ENCODE measurements at regions not wholly inside any gene's neighbourhood (a gene's known extent, or its start where the extent isn't known, plus 50 kb on each side); places are given as distances from the start of the nearest gene placed in this dataset.

DNA sequence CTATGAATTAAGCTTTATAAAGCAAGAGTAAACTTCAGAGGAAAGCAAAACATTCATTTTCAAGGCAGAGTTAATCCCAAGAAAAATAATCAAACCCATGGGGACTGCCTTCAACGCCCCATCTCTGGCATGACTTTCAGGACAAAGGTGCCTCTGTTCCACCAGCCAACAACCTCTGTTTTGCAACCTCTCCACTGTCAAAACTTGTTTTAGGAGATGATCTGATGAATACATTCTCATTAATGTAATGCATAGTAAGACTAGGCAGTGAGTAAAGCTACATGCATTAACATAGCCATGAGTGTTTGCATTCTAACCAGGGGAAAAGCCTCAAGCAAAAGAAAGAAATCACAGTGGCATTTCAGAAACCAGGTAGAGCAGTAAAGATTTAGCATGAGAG is 357.0 kb downstream of the FBXO15 start:
- no peaks in the 10 kb centered on the region for H3K36me3 ChIP-seq (replicated peaks in 1 of 2; ENCODE audit: control insufficient read depth in 1 of 2, insufficient read depth in 2 of 2, low read length in 2 of 2)
- H4K20me1 ChIP-seq (ENCODE audit: insufficient read depth, low read length), result no peaks in the 10 kb centered on the region
- peaks cover 0 to 2% of the 10 kb centered on the region in 2 donors for H3K9me3 ChIP-seq (replicated peaks in 1 of 2; ENCODE audit: control insufficient read depth in 1 of 2, insufficient read depth in 1 of 2, low read length in 2 of 2)
- DNase-seq, result no peak
- TF ChIP-seq, protein P1, sequence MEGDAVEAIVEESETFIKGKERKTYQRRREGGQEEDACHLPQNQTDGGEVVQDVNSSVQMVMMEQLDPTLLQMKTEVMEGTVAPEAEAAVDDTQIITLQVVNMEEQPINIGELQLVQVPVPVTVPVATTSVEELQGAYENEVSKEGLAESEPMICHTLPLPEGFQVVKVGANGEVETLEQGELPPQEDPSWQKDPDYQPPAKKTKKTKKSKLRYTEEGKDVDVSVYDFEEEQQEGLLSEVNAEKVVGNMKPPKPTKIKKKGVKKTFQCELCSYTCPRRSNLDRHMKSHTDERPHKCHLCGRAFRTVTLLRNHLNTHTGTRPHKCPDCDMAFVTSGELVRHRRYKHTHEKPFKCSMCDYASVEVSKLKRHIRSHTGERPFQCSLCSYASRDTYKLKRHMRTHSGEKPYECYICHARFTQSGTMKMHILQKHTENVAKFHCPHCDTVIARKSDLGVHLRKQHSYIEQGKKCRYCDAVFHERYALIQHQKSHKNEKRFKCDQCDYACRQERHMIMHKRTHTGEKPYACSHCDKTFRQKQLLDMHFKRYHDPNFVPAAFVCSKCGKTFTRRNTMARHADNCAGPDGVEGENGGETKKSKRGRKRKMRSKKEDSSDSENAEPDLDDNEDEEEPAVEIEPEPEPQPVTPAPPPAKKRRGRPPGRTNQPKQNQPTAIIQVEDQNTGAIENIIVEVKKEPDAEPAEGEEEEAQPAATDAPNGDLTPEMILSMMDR (IDR thresholded peaks at IDR 0.05), result no peak
- no peak overlapping the region for H3K27ac Mint-ChIP-seq
- H3K4me3 ChIP-seq (replicated peaks in 1 of 3; ENCODE audit: low read depth in 2 of 3, low read length in 3 of 3), result no peak overlapping the region
- H3K4me2 ChIP-seq (replicated peaks; ENCODE audit: extremely low read depth, low read length, poor library complexity, severe bottlenecking), result no peak overlapping the region
- H3K9me3 Mint-ChIP-seq, result peaks cover 0 to 11% (median 7%) of the 10 kb centered on the region in 7 donors
- no peaks in the 10 kb centered on the region for H3K79me2 ChIP-seq (ENCODE audit: insufficient read depth, low read length)
- no peak overlapping the region for H3K27ac ChIP-seq (ENCODE audit: low read depth in 1 of 2, low read length in 2 of 2)
- H2AFZ ChIP-seq (ENCODE audit: insufficient read depth, low read depth, low read length, poor library complexity, severe bottlenecking), result no peak overlapping the region
- H3K4me1 Mint-ChIP-seq, result no peaks in the 10 kb centered on the region
- no peaks in the 10 kb centered on the region for H3K36me3 Mint-ChIP-seq
- H3K9ac ChIP-seq (ENCODE audit: insufficient read depth, low read length, poor library complexity, severe bottlenecking), result no peak overlapping the region
- whole genome bisulfite sequencing (ENCODE audit: insufficient coverage), result no CpG with 5 or more reads among the region's 1 CpG
- H3K4me1 ChIP-seq (ENCODE audit: control insufficient read depth in 1 of 2, insufficient read depth in 2 of 2, low read length in 2 of 2), result no peaks in the 10 kb centered on the region
- H3K27me3 Mint-ChIP-seq (ENCODE audit: low read depth in 3 of 3), result peaks cover 0 to 2% (median 0%) of the 10 kb centered on the region in 3 donors
- intact Hi-C loops (cut with micrococcal nuclease), result no loop called here
- no peaks in the 10 kb centered on the region for H3K27me3 ChIP-seq (ENCODE audit: control insufficient read depth in 2 of 2, insufficient read depth in 2 of 2, low read length in 2 of 2)
- H3K4me3 Mint-ChIP-seq, result no peak overlapping the region

DNA sequence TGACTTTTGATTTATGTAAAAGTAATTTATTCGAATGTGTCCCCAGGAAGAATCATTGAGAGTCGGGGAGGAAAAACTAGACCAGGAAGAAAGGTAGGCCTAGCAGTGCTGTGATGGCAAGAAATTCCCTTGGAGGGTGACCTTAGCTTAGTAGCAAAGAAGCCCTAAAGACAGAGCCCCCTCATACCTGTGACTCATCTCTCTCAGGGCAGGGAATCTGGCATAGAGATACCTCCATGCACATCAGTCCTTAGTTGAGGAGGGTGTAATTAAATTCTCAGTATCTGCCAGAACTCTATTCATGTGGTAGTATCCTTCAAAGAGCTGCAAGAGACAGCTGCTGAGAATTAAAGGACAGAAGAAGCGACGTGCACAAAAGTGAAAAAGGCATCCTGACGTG is 360.3 kb downstream of the FBXO15 start:
- no peak overlapping the region for H3K4me3 Mint-ChIP-seq
- Histone ChIP-seq H4K20me1 (ENCODE audit: insufficient read depth, low read length) (no peaks in the 10 kb centered on the region), H3K79me2 (ENCODE audit: insufficient read depth, low read length) (no peaks in the 10 kb centered on the region), H3K27ac (ENCODE audit: low read depth in 1 of 2, low read length in 2 of 2) (no peak overlapping the region), H2AFZ (ENCODE audit: insufficient read depth, low read depth, low read length, poor library complexity, severe bottlenecking) (no peak overlapping the region), H3K9ac (ENCODE audit: insufficient read depth, low read length, poor library complexity, severe bottlenecking) (no peak overlapping the region), H3K36me3 (replicated peaks in 1 of 2; ENCODE audit: control insufficient read depth in 1 of 2, insufficient read depth in 2 of 2, low read length in 2 of 2) (no peaks in the 10 kb centered on the region), H3K4me2 (replicated peaks; ENCODE audit: extremely low read depth, low read length, poor library complexity, severe bottlenecking) (no peak overlapping the region), H3K4me1 (ENCODE audit: control insufficient read depth in 1 of 2, insufficient read depth in 2 of 2, low read length in 2 of 2) (no peaks in the 10 kb centered on the region), H3K27me3 (ENCODE audit: control insufficient read depth in 2 of 2, insufficient read depth in 2 of 2, low read length in 2 of 2) (no peaks in the 10 kb centered on the region), H3K4me3 (replicated peaks in 1 of 3; ENCODE audit: low read depth in 2 of 3, low read length in 3 of 3) (no peak overlapping the region), H3K9me3 (replicated peaks in 1 of 2; ENCODE audit: control insufficient read depth in 1 of 2, insufficient read depth in 1 of 2, low read length in 2 of 2) (peaks cover 0 to 5% of the 10 kb centered on the region in 2 donors)
- H3K36me3 Mint-ChIP-seq, result no peaks in the 10 kb centered on the region
- no peaks in the 10 kb centered on the region for H3K4me1 Mint-ChIP-seq
- DNase-seq, result no peak
- 98% methylated on average over 4 of the region's 5 CpGs for WGBS (ENCODE audit: insufficient coverage)
- peaks cover 2 to 3% (median 2%) of the 10 kb centered on the region in 3 donors for H3K27me3 Mint-ChIP-seq (ENCODE audit: low read depth in 3 of 3)
- peaks cover 0 to 19% (median 12%) of the 10 kb centered on the region in 7 donors for H3K9me3 Mint-ChIP-seq
- intact Hi-C loops (cut with micrococcal nuclease), result no loop called here
- H3K27ac Mint-ChIP-seq, result no peak overlapping the region
- TF ChIP-seq, protein P1 (IDR thresholded peaks at IDR 0.05), result no peak

All from CD14-positive monocyte (primary cell).